GM12878 (cell line): ENCODE measurements at regions not wholly inside any gene's neighbourhood (a gene's known extent, or its start where the extent isn't known, plus 50 kb on each side); places are given as distances from the start of the nearest gene placed in this dataset.
A peak's percentile ranks its signal among the peaks of the same experiment; 100 is the strongest.
"Not testable (repeated sequence)": the region's sequence is repeated elsewhere in the genome, so short reads cannot be mapped to it uniquely, and the experiment has no call there.

Experiments
- ATAC-seq: fragments of 200-7000 bp; cut with Tn5 transposase; 3 replicates; pipeline ENCODE4 v1.9.1; 2020; ENCODE audit warnings: mild to moderate bottlenecking, moderate library complexity
- BruUV-seq: library from RNA; stranded (reverse); fragments of 400-500 nt; replicated peaks from 2 replicates; lab custom pipeline; 2021; lab: Mats Ljungman, UMichigan
- CTCF ChIA-PET: fragments of 300-600 bp; sonication (Branson Sonifier 250); formaldehyde crosslinking; extraction: SDS; loops from one replicate; lab custom pipeline; 2021; ENCODE audit warnings: inconsistent platforms; lab: Yijun Ruan, JAX
- POLR2A ChIA-PET: fragments of 350-600 bp; formaldehyde crosslinking; extraction: SDS; loops from one replicate; lab custom pipeline; 2021; ENCODE audit warnings: inconsistent platforms; lab: Charles Lee
- RAD21 ChIA-PET: fragments of 300-600 bp; sonication (Branson Sonifier 250); formaldehyde crosslinking; loops from one replicate; lab custom pipeline; 2023; ENCODE audit warnings: antibody characterized with exemption; ENCODE audit not compliant: unreplicated experiment; lab: Charles Lee
- SMC1A ChIA-PET: fragments of 300-600 bp; sonication (Branson Sonifier 250); formaldehyde crosslinking; loops from one replicate; lab custom pipeline; 2023; ENCODE audit not compliant: unreplicated experiment, uncharacterized antibody; lab: Charles Lee
- DNase-seq: peaks from one replicate; pipeline ENCODE4 v3.0.0-alpha.2; 2011; ENCODE audit warnings: low read depth, low spot score
- FAIRE-seq: peaks from 3 replicates; lab custom pipeline; 2011; peaks lifted over from hg19 to GRCh38; lab: Jason Lieb, UNC
- H2AFZ ChIP-seq: 2 replicates; pipeline ENCODE4 v1.6.0; 2011; ENCODE audit warnings: low read depth, low read length, control low read depth; ENCODE audit not compliant: control insufficient read depth
- H3K27ac ChIP-seq: 2 replicates; pipeline ENCODE4 v1.5.1; 2011; ENCODE audit warnings: control low read depth; ENCODE audit not compliant: control insufficient read depth, insufficient read depth
- H3K27me3 ChIP-seq, 2 experiments: replicated peaks in 1 of 2; 2 replicates each; pipeline versions ENCODE4 v1.6.0 to v1.6.1; 2011; ENCODE audit warnings: low read length in 1 of 2; ENCODE audit not compliant: control insufficient read depth in 2 of 2, insufficient read depth in 2 of 2
- H3K36me3 ChIP-seq, 2 experiments: 2 replicates each; pipeline ENCODE4 v1.5.1; 2011; ENCODE audit warnings: low read length in 1 of 2; ENCODE audit not compliant: control insufficient read depth in 2 of 2, insufficient read depth in 2 of 2
- H3K4me1 ChIP-seq: 2 replicates; pipeline ENCODE4 v1.6.1; 2011; ENCODE audit warnings: mild to moderate bottlenecking, low read length, moderate library complexity, mixed read lengths; ENCODE audit not compliant: control insufficient read depth, insufficient read depth
- H3K4me2 ChIP-seq: 2 replicates; pipeline ENCODE4 v1.6.0; 2011; ENCODE audit warnings: control low read depth; ENCODE audit not compliant: control insufficient read depth, insufficient read depth
- H3K4me3 ChIP-seq: fragments of 200-600 bp; sonication (generic); 2 replicates; pipeline ENCODE4 v1.5.1; 2016
- H3K79me2 ChIP-seq: 2 replicates; pipeline ENCODE4 v1.6.0; 2011; ENCODE audit warnings: low read length; ENCODE audit not compliant: control insufficient read depth, insufficient read depth
- H3K9ac ChIP-seq: 2 replicates; pipeline ENCODE4 v1.8.0; 2011; ENCODE audit warnings: low read length, control low read depth, mixed read lengths; ENCODE audit not compliant: control insufficient read depth, insufficient read depth
- H3K9me3 ChIP-seq: replicated peaks from 3 replicates; pipeline ENCODE4 v1.5.1; 2011; ENCODE audit warnings: mild to moderate bottlenecking, low read length; ENCODE audit not compliant: control insufficient read depth, insufficient read depth
- H4K20me1 ChIP-seq: 2 replicates; pipeline ENCODE4 v1.6.0; 2011; ENCODE audit not compliant: control insufficient read depth, insufficient read depth
- WGBS: methylation state at CpG from one replicate; pipeline ENCODE4 v1.1.6; 2016; ENCODE audit warnings: low lambda C conversion rate; ENCODE audit not compliant: insufficient replicate concordance, insufficient coverage; ENCODE audit errors: missing lambda C conversion rate; 5-methylcytosine and 5-hydroxymethylcytosine counted together
- in situ Hi-C: fragments of 300-500 bp; cut with MboI; formaldehyde crosslinking; loops from 9 replicates; pipeline ENCODE4 v1.14.3; 2018; ENCODE audit warnings: mixed read lengths
- intact Hi-C: fragments of 100-400 bp; cut with micrococcal nuclease; formaldehyde crosslinking; loops from one replicate; pipeline ENCODE4 v1.14.2; 2022; ENCODE audit not compliant: unreplicated experiment

- intact Hi-C loops, in situ Hi-C loops, H3K9me3 ChIP-seq, FAIRE-seq, H3K36me3 ChIP-seq, H3K4me2 ChIP-seq, H4K20me1 ChIP-seq, BruUV-seq, H3K79me2 ChIP-seq, ATAC-seq, H3K4me3 ChIP-seq, H3K27me3 ChIP-seq, H3K4me1 ChIP-seq, H3K27ac ChIP-seq, CTCF ChIA-PET, DNase-seq, RAD21 ChIA-PET, H2AFZ ChIP-seq, H3K9ac ChIP-seq, POLR2A ChIA-PET: not testable (repeated sequence)
- SMC1A ChIA-PET, result interaction anchor here (0.6 kb wide), 1 partner anchor 667 kb away, joined by 3 read pairs; no protein-coding TSS in a partner anchor
- WGBS, result 88% methylated on average over 3 of the region's 6 CpGs
These were observed 96.0 kb downstream of the PROP1 start for GRCh38 chr5:177900066-177900465.

- RAD21 ChIA-PET, H3K79me2 ChIP-seq, H3K9me3 ChIP-seq, BruUV-seq, ATAC-seq, H3K4me1 ChIP-seq, POLR2A ChIA-PET, H3K4me2 ChIP-seq, H3K4me3 ChIP-seq, H2AFZ ChIP-seq, H4K20me1 ChIP-seq, DNase-seq, CTCF ChIA-PET, SMC1A ChIA-PET, H3K27me3 ChIP-seq, H3K36me3 ChIP-seq, H3K27ac ChIP-seq, H3K9ac ChIP-seq, intact Hi-C loops: not testable (repeated sequence)
- 100% methylated on average over 1 of the region's 9 CpGs for WGBS
- FAIRE-seq, result peak; percentile 18
- in situ Hi-C loops, result loop anchor here (10.0 kb wide), 1 partner anchor 170 kb away; no protein-coding TSS in a partner anchor
These were observed 101.2 kb downstream of the PROP1 start for GRCh38 chr5:177894681-177895453.

- H3K9me3 ChIP-seq, H3K4me1 ChIP-seq, DNase-seq, H3K4me3 ChIP-seq, H4K20me1 ChIP-seq, CTCF ChIA-PET, H3K27me3 ChIP-seq, H3K27ac ChIP-seq, RAD21 ChIA-PET, FAIRE-seq, BruUV-seq, intact Hi-C loops, H3K79me2 ChIP-seq, H3K4me2 ChIP-seq, POLR2A ChIA-PET, H2AFZ ChIP-seq, H3K9ac ChIP-seq, SMC1A ChIA-PET, ATAC-seq, H3K36me3 ChIP-seq: not testable (repeated sequence)
- in situ Hi-C loops, result loop anchor here (10.0 kb wide), 1 partner anchor 172 kb away; no protein-coding TSS in a partner anchor
- 96% methylated on average over 4 of the region's 4 CpGs for WGBS
These were observed 103.7 kb downstream of the PROP1 start for GRCh38 chr5:177892357-177892665.
